HepG2 (cell line): ENCODE measurements at regions not wholly inside any gene's neighbourhood (a gene's known extent, or its start where the extent isn't known, plus 50 kb on each side); places are given as distances from the start of the nearest gene placed in this dataset.

Experiments used
- BRF2 ChIP-seq: sonication (generic); formaldehyde crosslinking; IDR thresholded peaks from 2 replicates; pipeline ENCODE4 v1.8.1; 2022; ENCODE audit warnings: mild to moderate bottlenecking, missing genetic modification reagents
- CBFB ChIP-seq: sonication (generic); formaldehyde crosslinking; IDR thresholded peaks from 2 replicates; pipeline ENCODE4 v1.4.0; 2020; ENCODE audit warnings: missing genetic modification reagents
- HDAC2 ChIP-seq: sonication (generic); formaldehyde crosslinking; IDR thresholded peaks from 2 replicates; pipeline ENCODE4 v1.4.0; 2020; ENCODE audit warnings: missing genetic modification reagents
- KDM6A ChIP-seq: IDR thresholded peaks from 2 replicates; pipeline ENCODE4 v1.6.1; 2016; ENCODE audit warnings: low read depth
- MLX ChIP-seq: IDR thresholded peaks from 2 replicates; pipeline ENCODE4 v1.6.1; 2016
- SP140L ChIP-seq: sonication (generic); formaldehyde crosslinking; IDR thresholded peaks from 2 replicates; pipeline ENCODE4 v1.4.0; 2020; ENCODE audit warnings: missing genetic modification reagents, borderline replicate concordance
- ZNF121 ChIP-seq: sonication (generic); formaldehyde crosslinking; IDR thresholded peaks from 2 replicates; pipeline ENCODE4 v1.5.0; 2020; ENCODE audit warnings: mild to moderate bottlenecking, missing genetic modification reagents
- ZNF431 ChIP-seq: sonication (generic); formaldehyde crosslinking; IDR thresholded peaks from 2 replicates; pipeline ENCODE4 v1.9.0; 2022; ENCODE audit warnings: missing genetic modification reagents, low read depth, mild to moderate bottlenecking, borderline replicate concordance
- ZNF446 ChIP-seq: sonication (generic); formaldehyde crosslinking; IDR thresholded peaks from 2 replicates; pipeline ENCODE4 v1.5.0; 2020; ENCODE audit warnings: mild to moderate bottlenecking, missing genetic modification reagents
- TF ChIP-seq, protein P1 (sequence below): sonication (generic); formaldehyde crosslinking; IDR thresholded peaks from 2 replicates; pipeline ENCODE4 v1.4.0; 2020; ENCODE audit warnings: low read depth, mild to moderate bottlenecking, missing genetic modification reagents
- TF ChIP-seq, protein P2 (sequence below): sonication (generic); formaldehyde crosslinking; IDR thresholded peaks from 2 replicates; pipeline ENCODE4 v1.5.0; 2020; ENCODE audit warnings: mild to moderate bottlenecking, missing genetic modification reagents, moderate library complexity
- TF ChIP-seq, protein P3 (sequence below): sonication (generic); formaldehyde crosslinking; conservative IDR thresholded peaks from 2 replicates; pipeline ENCODE4 v1.5.0; 2020; ENCODE audit warnings: missing genetic modification reagents
- TF ChIP-seq, protein P4 (sequence below), 2 experiments: sonication (generic) in 1 of 2; formaldehyde crosslinking in 1 of 2; IDR thresholded peaks; 2 replicates each; pipeline versions ENCODE4 v1.6.1 to v1.9.0; 2014 to 2022; ENCODE audit warnings: antibody characterized with exemption in 1 of 2, borderline replicate concordance in 1 of 2, inconsistent platforms in 1 of 2, low read depth in 1 of 2, missing genetic modification reagents in 1 of 2

- TF ChIP-seq, protein P1, sequence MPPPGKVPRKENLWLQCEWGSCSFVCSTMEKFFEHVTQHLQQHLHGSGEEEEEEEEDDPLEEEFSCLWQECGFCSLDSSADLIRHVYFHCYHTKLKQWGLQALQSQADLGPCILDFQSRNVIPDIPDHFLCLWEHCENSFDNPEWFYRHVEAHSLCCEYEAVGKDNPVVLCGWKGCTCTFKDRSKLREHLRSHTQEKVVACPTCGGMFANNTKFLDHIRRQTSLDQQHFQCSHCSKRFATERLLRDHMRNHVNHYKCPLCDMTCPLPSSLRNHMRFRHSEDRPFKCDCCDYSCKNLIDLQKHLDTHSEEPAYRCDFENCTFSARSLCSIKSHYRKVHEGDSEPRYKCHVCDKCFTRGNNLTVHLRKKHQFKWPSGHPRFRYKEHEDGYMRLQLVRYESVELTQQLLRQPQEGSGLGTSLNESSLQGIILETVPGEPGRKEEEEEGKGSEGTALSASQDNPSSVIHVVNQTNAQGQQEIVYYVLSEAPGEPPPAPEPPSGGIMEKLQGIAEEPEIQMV (CRISPR knock-in tag) = no peak
- TF ChIP-seq ZNF446 (CRISPR knock-in tag) (no peak), HDAC2 (CRISPR knock-in tag) (no peak), MLX (CRISPR knock-in tag) (no peak), SP140L (CRISPR knock-in tag) (no peak), KDM6A (CRISPR knock-in tag) (no peak), BRF2 (CRISPR knock-in tag) (no peak), CBFB (CRISPR knock-in tag) (no peak), ZNF431 (CRISPR knock-in tag) (no peak), ZNF121 (no peak)
- TF ChIP-seq, protein P2, sequence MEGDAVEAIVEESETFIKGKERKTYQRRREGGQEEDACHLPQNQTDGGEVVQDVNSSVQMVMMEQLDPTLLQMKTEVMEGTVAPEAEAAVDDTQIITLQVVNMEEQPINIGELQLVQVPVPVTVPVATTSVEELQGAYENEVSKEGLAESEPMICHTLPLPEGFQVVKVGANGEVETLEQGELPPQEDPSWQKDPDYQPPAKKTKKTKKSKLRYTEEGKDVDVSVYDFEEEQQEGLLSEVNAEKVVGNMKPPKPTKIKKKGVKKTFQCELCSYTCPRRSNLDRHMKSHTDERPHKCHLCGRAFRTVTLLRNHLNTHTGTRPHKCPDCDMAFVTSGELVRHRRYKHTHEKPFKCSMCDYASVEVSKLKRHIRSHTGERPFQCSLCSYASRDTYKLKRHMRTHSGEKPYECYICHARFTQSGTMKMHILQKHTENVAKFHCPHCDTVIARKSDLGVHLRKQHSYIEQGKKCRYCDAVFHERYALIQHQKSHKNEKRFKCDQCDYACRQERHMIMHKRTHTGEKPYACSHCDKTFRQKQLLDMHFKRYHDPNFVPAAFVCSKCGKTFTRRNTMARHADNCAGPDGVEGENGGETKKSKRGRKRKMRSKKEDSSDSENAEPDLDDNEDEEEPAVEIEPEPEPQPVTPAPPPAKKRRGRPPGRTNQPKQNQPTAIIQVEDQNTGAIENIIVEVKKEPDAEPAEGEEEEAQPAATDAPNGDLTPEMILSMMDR (CRISPR knock-in tag) = no peak
- TF ChIP-seq, protein P3, sequence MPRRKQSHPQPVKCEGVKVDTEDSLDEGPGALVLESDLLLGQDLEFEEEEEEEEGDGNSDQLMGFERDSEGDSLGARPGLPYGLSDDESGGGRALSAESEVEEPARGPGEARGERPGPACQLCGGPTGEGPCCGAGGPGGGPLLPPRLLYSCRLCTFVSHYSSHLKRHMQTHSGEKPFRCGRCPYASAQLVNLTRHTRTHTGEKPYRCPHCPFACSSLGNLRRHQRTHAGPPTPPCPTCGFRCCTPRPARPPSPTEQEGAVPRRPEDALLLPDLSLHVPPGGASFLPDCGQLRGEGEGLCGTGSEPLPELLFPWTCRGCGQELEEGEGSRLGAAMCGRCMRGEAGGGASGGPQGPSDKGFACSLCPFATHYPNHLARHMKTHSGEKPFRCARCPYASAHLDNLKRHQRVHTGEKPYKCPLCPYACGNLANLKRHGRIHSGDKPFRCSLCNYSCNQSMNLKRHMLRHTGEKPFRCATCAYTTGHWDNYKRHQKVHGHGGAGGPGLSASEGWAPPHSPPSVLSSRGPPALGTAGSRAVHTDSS (CRISPR knock-in tag) = no peak
- TF ChIP-seq, protein P4, sequence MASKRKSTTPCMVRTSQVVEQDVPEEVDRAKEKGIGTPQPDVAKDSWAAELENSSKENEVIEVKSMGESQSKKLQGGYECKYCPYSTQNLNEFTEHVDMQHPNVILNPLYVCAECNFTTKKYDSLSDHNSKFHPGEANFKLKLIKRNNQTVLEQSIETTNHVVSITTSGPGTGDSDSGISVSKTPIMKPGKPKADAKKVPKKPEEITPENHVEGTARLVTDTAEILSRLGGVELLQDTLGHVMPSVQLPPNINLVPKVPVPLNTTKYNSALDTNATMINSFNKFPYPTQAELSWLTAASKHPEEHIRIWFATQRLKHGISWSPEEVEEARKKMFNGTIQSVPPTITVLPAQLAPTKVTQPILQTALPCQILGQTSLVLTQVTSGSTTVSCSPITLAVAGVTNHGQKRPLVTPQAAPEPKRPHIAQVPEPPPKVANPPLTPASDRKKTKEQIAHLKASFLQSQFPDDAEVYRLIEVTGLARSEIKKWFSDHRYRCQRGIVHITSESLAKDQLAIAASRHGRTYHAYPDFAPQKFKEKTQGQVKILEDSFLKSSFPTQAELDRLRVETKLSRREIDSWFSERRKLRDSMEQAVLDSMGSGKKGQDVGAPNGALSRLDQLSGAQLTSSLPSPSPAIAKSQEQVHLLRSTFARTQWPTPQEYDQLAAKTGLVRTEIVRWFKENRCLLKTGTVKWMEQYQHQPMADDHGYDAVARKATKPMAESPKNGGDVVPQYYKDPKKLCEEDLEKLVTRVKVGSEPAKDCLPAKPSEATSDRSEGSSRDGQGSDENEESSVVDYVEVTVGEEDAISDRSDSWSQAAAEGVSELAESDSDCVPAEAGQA (IDR thresholded peaks at IDR 0.05; ENCODE audit: low read depth) = no peak
- TF ChIP-seq, protein P4 (CRISPR knock-in tag; IDR thresholded peaks at IDR 0.05; ENCODE audit: borderline replicate concordance) = no peak
These were observed 1353.9 kb downstream of the AACS start for GRCh38 chr12:126419131-126419530.
